ENCODE measurements at regions not wholly inside any gene's neighbourhood (a gene's known extent, or its start where the extent isn't known, plus 50 kb on each side); places are given as distances from the start of the nearest gene placed in this dataset.

DNA sequence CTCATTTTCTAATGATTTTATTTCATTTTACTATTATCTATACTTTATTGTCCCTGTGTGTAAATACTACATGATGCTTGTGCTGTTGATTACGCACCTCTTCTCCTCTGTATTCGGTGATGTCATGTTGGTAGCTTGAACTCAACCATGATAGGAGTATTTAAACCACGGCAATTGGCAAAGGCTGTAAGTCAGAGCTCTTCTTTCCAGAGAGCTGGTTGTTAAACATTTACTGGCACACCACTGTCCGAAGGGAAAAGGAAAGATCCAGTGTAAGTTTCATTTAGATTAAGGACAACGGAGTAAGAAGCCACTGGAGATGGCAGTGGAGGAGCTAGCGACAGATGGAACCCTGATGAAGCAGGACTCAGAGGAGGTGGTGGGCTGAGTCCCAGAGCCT lies 93.4 kb upstream of the KCNE2 start:
- Histone ChIP-seq H3K4me1 (ENCODE audit: control insufficient read depth in 5 of 5, insufficient read depth in 5 of 5, low read length in 5 of 5) (peaks cover 2 to 44% (median 34%) of the 10 kb centered on the region in 5 donors), H3K27me3 (ENCODE audit: control insufficient read depth in 5 of 5, insufficient read depth in 4 of 5, low read length in 5 of 5) (no peaks in the 10 kb centered on the region), H3K9ac (ENCODE audit: low read length in 5 of 5) (no peak overlapping the region), H3K9me3 (ENCODE audit: control insufficient read depth in 5 of 5, low read length in 5 of 5) (no peaks in the 10 kb centered on the region), H3K36me3 (ENCODE audit: control insufficient read depth in 5 of 5, insufficient read depth in 5 of 5, low read length in 5 of 5) (no peaks in the 10 kb centered on the region), H3K27ac (ENCODE audit: low read depth, low read length) (peak overlapping the region; percentile 74), H3K4me3 (ENCODE audit: low read depth in 1 of 5, low read length in 5 of 5) (no peak overlapping the region)

DNA sequence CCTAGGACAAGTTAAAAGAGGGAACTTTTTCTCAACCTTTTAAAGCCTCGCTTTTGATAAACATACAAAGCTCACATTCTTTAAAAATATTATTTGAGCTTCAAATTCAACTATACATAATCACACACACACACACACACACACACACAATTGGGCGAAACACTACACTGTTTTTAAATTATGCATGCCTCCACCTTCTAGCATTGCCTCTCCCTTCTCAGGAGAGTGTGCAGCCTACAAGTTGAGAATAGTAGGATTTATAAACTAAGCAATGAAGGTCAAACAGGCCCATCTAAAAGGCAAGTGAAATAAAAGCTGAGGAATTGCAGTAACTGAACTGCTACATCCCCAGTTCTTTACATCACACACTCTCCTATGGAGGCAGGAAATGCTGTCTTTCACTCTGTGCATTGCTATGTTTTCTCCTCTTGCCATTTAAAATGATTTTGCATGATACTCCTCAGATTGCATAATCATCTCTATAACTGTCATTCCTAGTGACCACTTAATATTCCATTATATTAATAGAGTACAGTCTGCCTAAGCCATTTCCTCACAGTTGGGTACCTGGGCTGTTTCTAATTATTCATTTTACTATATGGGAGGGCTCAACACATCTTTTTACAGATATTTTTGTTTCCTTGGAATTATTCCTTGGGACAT lies 92.5 kb upstream of the KCNE2 start:
- Histone ChIP-seq H3K4me1 (ENCODE audit: control insufficient read depth in 5 of 5, insufficient read depth in 5 of 5, low read length in 5 of 5) (peaks cover 2 to 42% (median 31%) of the 10 kb centered on the region in 5 donors), H3K9ac (ENCODE audit: low read length in 5 of 5) (no peak overlapping the region)

DNA sequence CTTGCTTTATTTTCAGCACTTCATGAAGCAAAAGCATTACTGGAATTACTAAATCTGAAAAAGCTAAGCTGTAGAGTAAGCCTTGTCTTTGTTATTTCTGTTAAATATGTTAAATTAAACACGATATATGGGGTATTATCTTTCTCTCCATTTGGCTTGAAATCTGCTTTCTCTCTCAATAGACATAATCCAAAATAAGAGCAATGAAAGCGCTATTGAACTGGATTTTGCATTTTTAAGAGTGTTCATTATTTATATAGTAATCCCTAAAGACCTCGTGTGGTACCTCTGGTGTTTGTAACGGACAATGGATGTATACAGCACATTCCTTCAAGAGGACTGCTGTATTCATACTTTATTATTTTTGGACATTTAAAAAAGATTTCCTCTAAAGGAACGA lies 91.5 kb upstream of the KCNE2 start:
- no peaks in the 10 kb centered on the region for H3K9me3 ChIP-seq (ENCODE audit: control insufficient read depth in 5 of 5, low read length in 5 of 5)
- H3K4me3 ChIP-seq (ENCODE audit: low read depth in 1 of 5, low read length in 5 of 5): no peak overlapping the region
- peaks cover 2 to 50% (median 35%) of the 10 kb centered on the region in 5 donors for H3K4me1 ChIP-seq (ENCODE audit: control insufficient read depth in 5 of 5, insufficient read depth in 5 of 5, low read length in 5 of 5)
- no peaks in the 10 kb centered on the region for H3K36me3 ChIP-seq (ENCODE audit: control insufficient read depth in 5 of 5, insufficient read depth in 5 of 5, low read length in 5 of 5)
- no peaks in the 10 kb centered on the region for H3K27me3 ChIP-seq (ENCODE audit: control insufficient read depth in 5 of 5, insufficient read depth in 4 of 5, low read length in 5 of 5)
- peak overlapping the region in 1 of 5 donors; percentile 42 for H3K9ac ChIP-seq (ENCODE audit: low read length in 5 of 5)
- peak overlapping the region; percentile 74 for H3K27ac ChIP-seq (ENCODE audit: low read depth, low read length)

More for the DNA sequence above, 92.5 kb upstream of the KCNE2 start:
- Histone ChIP-seq H3K27ac (ENCODE audit: low read depth, low read length) (peak overlapping the region; percentile 74), H3K36me3 (ENCODE audit: control insufficient read depth in 5 of 5, insufficient read depth in 5 of 5, low read length in 5 of 5) (no peaks in the 10 kb centered on the region), H3K4me3 (ENCODE audit: low read depth in 1 of 5, low read length in 5 of 5) (peak overlapping the region in 1 of 5 donors; percentile 36), H3K9me3 (ENCODE audit: control insufficient read depth in 5 of 5, low read length in 5 of 5) (no peaks in the 10 kb centered on the region), H3K27me3 (ENCODE audit: control insufficient read depth in 5 of 5, insufficient read depth in 4 of 5, low read length in 5 of 5) (no peaks in the 10 kb centered on the region)

GRCh38 chr21:34274001-34274400 lies 89.8 kb upstream of the KCNE2 start:
- Histone ChIP-seq H3K27me3 (ENCODE audit: control insufficient read depth in 5 of 5, insufficient read depth in 4 of 5, low read length in 5 of 5) (no peaks in the 10 kb centered on the region), H3K4me1 (ENCODE audit: control insufficient read depth in 5 of 5, insufficient read depth in 5 of 5, low read length in 5 of 5) (peaks cover 2 to 50% (median 35%) of the 10 kb centered on the region in 5 donors), H3K36me3 (ENCODE audit: control insufficient read depth in 5 of 5, insufficient read depth in 5 of 5, low read length in 5 of 5) (no peaks in the 10 kb centered on the region), H3K9me3 (ENCODE audit: control insufficient read depth in 5 of 5, low read length in 5 of 5) (no peaks in the 10 kb centered on the region), H3K4me3 (ENCODE audit: low read depth in 1 of 5, low read length in 5 of 5) (peak overlapping the region in 2 of 5 donors; percentile 4 to 7), H3K27ac (ENCODE audit: low read depth, low read length) (no peak overlapping the region), H3K9ac (ENCODE audit: low read length in 5 of 5) (no peak overlapping the region)

GRCh38 chr21:34276711-34277425 lies 86.9 kb upstream of the KCNE2 start:
- Histone ChIP-seq H3K4me1 (ENCODE audit: control insufficient read depth in 5 of 5, insufficient read depth in 5 of 5, low read length in 5 of 5) (peaks cover 2 to 56% (median 48%) of the 10 kb centered on the region in 5 donors), H3K27me3 (ENCODE audit: control insufficient read depth in 5 of 5, insufficient read depth in 4 of 5, low read length in 5 of 5) (no peaks in the 10 kb centered on the region), H3K27ac (ENCODE audit: low read depth, low read length) (no peak overlapping the region), H3K9me3 (ENCODE audit: control insufficient read depth in 5 of 5, low read length in 5 of 5) (no peaks in the 10 kb centered on the region), H3K36me3 (ENCODE audit: control insufficient read depth in 5 of 5, insufficient read depth in 5 of 5, low read length in 5 of 5) (no peaks in the 10 kb centered on the region), H3K9ac (ENCODE audit: low read length in 5 of 5) (no peak overlapping the region), H3K4me3 (ENCODE audit: low read depth in 1 of 5, low read length in 5 of 5) (no peak overlapping the region)

- Histone ChIP-seq H3K4me1 (ENCODE audit: control insufficient read depth in 5 of 5, insufficient read depth in 5 of 5, low read length in 5 of 5) (peaks cover 2 to 47% (median 39%) of the 10 kb centered on the region in 5 donors), H3K4me3 (ENCODE audit: low read depth in 1 of 5, low read length in 5 of 5) (no peak overlapping the region), H3K36me3 (ENCODE audit: control insufficient read depth in 5 of 5, insufficient read depth in 5 of 5, low read length in 5 of 5) (no peaks in the 10 kb centered on the region), H3K9me3 (ENCODE audit: control insufficient read depth in 5 of 5, low read length in 5 of 5) (no peaks in the 10 kb centered on the region), H3K27ac (ENCODE audit: low read depth, low read length) (no peak overlapping the region), H3K9ac (ENCODE audit: low read length in 5 of 5) (no peak overlapping the region), H3K27me3 (ENCODE audit: control insufficient read depth in 5 of 5, insufficient read depth in 4 of 5, low read length in 5 of 5) (no peaks in the 10 kb centered on the region)
Measured at GRCh38 chr21:34278451-34278850, 85.4 kb upstream of the KCNE2 start.

GRCh38 chr21:34279285-34279684 lies 84.5 kb upstream of the KCNE2 start:
- H3K9me3 ChIP-seq (ENCODE audit: control insufficient read depth in 5 of 5, low read length in 5 of 5): no peaks in the 10 kb centered on the region
- H3K27ac ChIP-seq (ENCODE audit: low read depth, low read length): no peak overlapping the region
- H3K36me3 ChIP-seq (ENCODE audit: control insufficient read depth in 5 of 5, insufficient read depth in 5 of 5, low read length in 5 of 5): no peaks in the 10 kb centered on the region
- H3K4me1 ChIP-seq (ENCODE audit: control insufficient read depth in 5 of 5, insufficient read depth in 5 of 5, low read length in 5 of 5): peaks cover 0 to 39% (median 31%) of the 10 kb centered on the region in 5 donors
- no peaks in the 10 kb centered on the region for H3K27me3 ChIP-seq (ENCODE audit: control insufficient read depth in 5 of 5, insufficient read depth in 4 of 5, low read length in 5 of 5)
- H3K4me3 ChIP-seq (ENCODE audit: low read depth in 1 of 5, low read length in 5 of 5): no peak overlapping the region
- H3K9ac ChIP-seq (ENCODE audit: low read length in 5 of 5): no peak overlapping the region

GRCh38 chr21:34279883-34280282 lies 83.9 kb upstream of the KCNE2 start:
- Histone ChIP-seq H3K4me1 (ENCODE audit: control insufficient read depth in 5 of 5, insufficient read depth in 5 of 5, low read length in 5 of 5) (peaks cover 0 to 38% (median 28%) of the 10 kb centered on the region in 5 donors), H3K9ac (ENCODE audit: low read length in 5 of 5) (no peak overlapping the region), H3K27me3 (ENCODE audit: control insufficient read depth in 5 of 5, insufficient read depth in 4 of 5, low read length in 5 of 5) (no peaks in the 10 kb centered on the region), H3K36me3 (ENCODE audit: control insufficient read depth in 5 of 5, insufficient read depth in 5 of 5, low read length in 5 of 5) (no peaks in the 10 kb centered on the region), H3K4me3 (ENCODE audit: low read depth in 1 of 5, low read length in 5 of 5) (no peak overlapping the region), H3K9me3 (ENCODE audit: control insufficient read depth in 5 of 5, low read length in 5 of 5) (no peaks in the 10 kb centered on the region), H3K27ac (ENCODE audit: low read depth, low read length) (peak overlapping the region; percentile 24)

DNA sequence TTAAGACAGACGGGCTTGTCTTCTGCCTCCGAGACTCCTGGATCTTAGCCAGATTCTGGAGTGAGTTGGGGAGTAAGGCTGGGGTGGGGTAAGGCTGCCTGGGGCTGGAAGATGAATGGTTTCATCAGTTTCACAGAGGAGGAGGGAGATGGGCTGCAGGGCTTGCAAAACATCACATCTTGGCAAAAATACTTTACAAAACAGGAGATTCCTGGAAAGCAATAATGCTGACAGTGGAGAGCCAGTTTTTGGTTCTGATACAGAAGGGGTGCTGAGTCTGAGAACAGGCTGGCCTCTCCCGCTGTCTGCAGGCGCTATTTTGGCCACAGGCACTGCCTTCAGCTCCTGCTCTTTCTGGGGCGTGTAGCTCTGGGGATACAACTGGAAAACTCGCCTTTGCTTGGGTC lies 83.4 kb upstream of the KCNE2 start:
- H3K36me3 ChIP-seq (ENCODE audit: control insufficient read depth in 5 of 5, insufficient read depth in 5 of 5, low read length in 5 of 5): no peaks in the 10 kb centered on the region
- no peak overlapping the region for H3K9ac ChIP-seq (ENCODE audit: low read length in 5 of 5)
- no peaks in the 10 kb centered on the region for H3K9me3 ChIP-seq (ENCODE audit: control insufficient read depth in 5 of 5, low read length in 5 of 5)
- H3K27ac ChIP-seq (ENCODE audit: low read depth, low read length): no peak overlapping the region
- H3K27me3 ChIP-seq (ENCODE audit: control insufficient read depth in 5 of 5, insufficient read depth in 4 of 5, low read length in 5 of 5): no peaks in the 10 kb centered on the region
- peaks cover 0 to 38% (median 28%) of the 10 kb centered on the region in 5 donors for H3K4me1 ChIP-seq (ENCODE audit: control insufficient read depth in 5 of 5, insufficient read depth in 5 of 5, low read length in 5 of 5)
- H3K4me3 ChIP-seq (ENCODE audit: low read depth in 1 of 5, low read length in 5 of 5): no peak overlapping the region

DNA sequence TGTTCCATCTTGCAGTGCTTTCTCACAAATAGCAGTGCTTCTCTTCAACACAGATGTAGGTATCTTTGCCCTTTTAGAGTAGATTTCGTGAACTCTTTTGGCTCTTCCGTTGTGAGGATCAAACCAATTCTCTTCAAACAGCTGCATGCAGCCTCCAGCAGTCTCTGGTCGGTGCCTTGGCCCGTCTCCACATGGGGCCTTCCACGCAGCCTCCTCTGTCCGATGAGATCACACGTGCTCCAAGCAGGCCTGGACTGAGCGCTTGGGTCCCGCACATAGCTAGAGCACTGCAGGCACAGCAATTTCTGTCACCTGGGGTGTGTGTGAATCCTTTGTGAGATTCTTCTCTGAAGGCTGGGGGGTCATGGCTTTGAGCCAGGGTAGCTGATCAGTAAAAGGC lies 82.8 kb upstream of the KCNE2 start:
- Histone ChIP-seq H3K4me3 (ENCODE audit: low read depth in 1 of 5, low read length in 5 of 5) (no peak overlapping the region), H3K27ac (ENCODE audit: low read depth, low read length) (no peak overlapping the region), H3K36me3 (ENCODE audit: control insufficient read depth in 5 of 5, insufficient read depth in 5 of 5, low read length in 5 of 5) (no peaks in the 10 kb centered on the region), H3K9me3 (ENCODE audit: control insufficient read depth in 5 of 5, low read length in 5 of 5) (no peaks in the 10 kb centered on the region), H3K9ac (ENCODE audit: low read length in 5 of 5) (no peak overlapping the region), H3K27me3 (ENCODE audit: control insufficient read depth in 5 of 5, insufficient read depth in 4 of 5, low read length in 5 of 5) (no peaks in the 10 kb centered on the region), H3K4me1 (ENCODE audit: control insufficient read depth in 5 of 5, insufficient read depth in 5 of 5, low read length in 5 of 5) (peaks cover 0 to 38% (median 28%) of the 10 kb centered on the region in 5 donors)

Data from subcutaneous abdominal adipose tissue (tissue), 5 donors.